ENCODE measurements at regions not wholly inside any gene's neighbourhood (a gene's known extent, or its start where the extent isn't known, plus 50 kb on each side); places are given as distances from the start of the nearest gene placed in this dataset.

GRCh38 chr16:85463672-85464382 lies 149.3 kb upstream of the GSE1 start:
- Histone ChIP-seq H3K4me3 (peak overlapping the region; percentile 41 to 60), H3K27me3 (no peaks in the 10 kb centered on the region), H3K4me1 (peaks cover 70% of the 10 kb centered on the region), H3K9me3 (no peaks in the 10 kb centered on the region), H3K27ac (peak overlapping the region; percentile 78), H3K36me3 (no peaks in the 10 kb centered on the region)
- intact Hi-C loops (cut with DNase I) = no loop called here
- no peak for TF ChIP-seq POLR2A (IDR thresholded peaks at IDR 0.05)
- TF ChIP-seq, protein P1, sequence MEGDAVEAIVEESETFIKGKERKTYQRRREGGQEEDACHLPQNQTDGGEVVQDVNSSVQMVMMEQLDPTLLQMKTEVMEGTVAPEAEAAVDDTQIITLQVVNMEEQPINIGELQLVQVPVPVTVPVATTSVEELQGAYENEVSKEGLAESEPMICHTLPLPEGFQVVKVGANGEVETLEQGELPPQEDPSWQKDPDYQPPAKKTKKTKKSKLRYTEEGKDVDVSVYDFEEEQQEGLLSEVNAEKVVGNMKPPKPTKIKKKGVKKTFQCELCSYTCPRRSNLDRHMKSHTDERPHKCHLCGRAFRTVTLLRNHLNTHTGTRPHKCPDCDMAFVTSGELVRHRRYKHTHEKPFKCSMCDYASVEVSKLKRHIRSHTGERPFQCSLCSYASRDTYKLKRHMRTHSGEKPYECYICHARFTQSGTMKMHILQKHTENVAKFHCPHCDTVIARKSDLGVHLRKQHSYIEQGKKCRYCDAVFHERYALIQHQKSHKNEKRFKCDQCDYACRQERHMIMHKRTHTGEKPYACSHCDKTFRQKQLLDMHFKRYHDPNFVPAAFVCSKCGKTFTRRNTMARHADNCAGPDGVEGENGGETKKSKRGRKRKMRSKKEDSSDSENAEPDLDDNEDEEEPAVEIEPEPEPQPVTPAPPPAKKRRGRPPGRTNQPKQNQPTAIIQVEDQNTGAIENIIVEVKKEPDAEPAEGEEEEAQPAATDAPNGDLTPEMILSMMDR (IDR thresholded peaks at IDR 0.05) = no peak
- no peak for TF ChIP-seq POLR2AphosphoS5 (IDR thresholded peaks at IDR 0.05; ENCODE audit: insufficient read depth in 1 of 2, low read depth in 1 of 2)
- no peak for DNase-seq (ENCODE audit: extremely low spot score in 2 of 2)

- H3K4me3 ChIP-seq = no peak overlapping the region
- H3K27ac ChIP-seq = peak overlapping the region; percentile 78
- no peaks in the 10 kb centered on the region for H3K27me3 ChIP-seq
- DNase-seq (ENCODE audit: extremely low spot score in 2 of 2) = no peak
- peaks cover 62% of the 10 kb centered on the region for H3K4me1 ChIP-seq
- intact Hi-C loops (cut with DNase I) = no loop called here
- H3K9me3 ChIP-seq = no peaks in the 10 kb centered on the region
- no peaks in the 10 kb centered on the region for H3K36me3 ChIP-seq
- TF ChIP-seq POLR2A (IDR thresholded peaks at IDR 0.05) (no peak), POLR2AphosphoS5 (IDR thresholded peaks at IDR 0.05; ENCODE audit: insufficient read depth in 1 of 2, low read depth in 1 of 2) (no peak)
- TF ChIP-seq, protein P1 (IDR thresholded peaks at IDR 0.05) = no peak
Observed at GRCh38 chr16:85464383-85465305, 148.5 kb upstream of the GSE1 start.

GRCh38 chr16:85465328-85466303 lies 147.5 kb upstream of the GSE1 start:
- H3K27me3 ChIP-seq = no peaks in the 10 kb centered on the region
- no peak for TF ChIP-seq POLR2A (IDR thresholded peaks at IDR 0.05)
- peak in 1 of 2 donors; percentile 84 for TF ChIP-seq POLR2AphosphoS5 (IDR thresholded peaks at IDR 0.05; ENCODE audit: insufficient read depth in 1 of 2, low read depth in 1 of 2)
- intact Hi-C loops (cut with DNase I) = no loop called here
- H3K4me1 ChIP-seq = peaks cover 57% of the 10 kb centered on the region
- no peak overlapping the region for H3K4me3 ChIP-seq
- no peaks in the 10 kb centered on the region for H3K36me3 ChIP-seq
- H3K27ac ChIP-seq = peak overlapping the region; percentile 78
- H3K9me3 ChIP-seq = no peaks in the 10 kb centered on the region
- no peak for DNase-seq (ENCODE audit: extremely low spot score in 2 of 2)

- TF ChIP-seq, protein P1 (IDR thresholded peaks at IDR 0.05) = no peak
- peak in 1 of 2 donors; percentile 48 for TF ChIP-seq POLR2AphosphoS5 (IDR thresholded peaks at IDR 0.05; ENCODE audit: insufficient read depth in 1 of 2, low read depth in 1 of 2)
- Histone ChIP-seq H3K27me3 (no peaks in the 10 kb centered on the region), H3K27ac (peak overlapping the region; percentile 78), H3K4me3 (no peak overlapping the region), H3K9me3 (no peaks in the 10 kb centered on the region), H3K36me3 (no peaks in the 10 kb centered on the region), H3K4me1 (peaks cover 56% of the 10 kb centered on the region)
- intact Hi-C loops (cut with DNase I) = no loop called here
- DNase-seq (ENCODE audit: extremely low spot score in 2 of 2) = no peak
Observed at GRCh38 chr16:85466304-85466700, 146.8 kb upstream of the GSE1 start.

DNA sequence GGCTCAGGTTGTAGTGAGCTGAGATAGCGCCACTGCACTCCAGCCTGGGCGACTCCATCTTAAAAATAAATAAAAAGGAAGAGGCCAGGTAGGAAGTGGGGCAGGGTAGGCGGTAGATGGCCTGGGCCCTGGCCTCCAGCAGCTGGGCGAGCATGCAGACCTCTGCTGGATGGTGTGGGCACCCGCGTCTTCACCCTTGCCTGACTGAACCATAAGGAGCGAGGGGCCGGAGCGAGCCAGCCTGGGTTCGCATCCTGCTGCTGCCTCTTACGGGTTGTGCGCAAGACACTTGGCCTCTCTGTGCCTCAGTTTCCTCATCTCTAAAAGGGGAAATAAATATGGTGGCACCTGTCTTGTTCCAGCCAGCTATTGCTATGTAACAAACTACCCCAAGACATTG lies 146.1 kb upstream of the GSE1 start:
- TF ChIP-seq, protein P1 (IDR thresholded peaks at IDR 0.05) = no peak
- no peak for TF ChIP-seq POLR2AphosphoS5 (IDR thresholded peaks at IDR 0.05; ENCODE audit: insufficient read depth in 1 of 2, low read depth in 1 of 2)
- TF ChIP-seq POLR2A (IDR thresholded peaks at IDR 0.05) = no peak
- Histone ChIP-seq H3K27me3 (no peaks in the 10 kb centered on the region), H3K9me3 (no peaks in the 10 kb centered on the region), H3K4me3 (no peak overlapping the region), H3K27ac (no peak overlapping the region), H3K36me3 (no peaks in the 10 kb centered on the region), H3K4me1 (peaks cover 55% of the 10 kb centered on the region)
- intact Hi-C loops (cut with DNase I) = no loop called here
- no peak for DNase-seq (ENCODE audit: extremely low spot score in 2 of 2)

Measured in vagina (tissue), 2 donors.